Upper lobe of left lung (tissue), 4 donors: ENCODE measurements at regions not wholly inside any gene's neighbourhood (a gene's known extent, or its start where the extent isn't known, plus 50 kb on each side); places are given as distances from the start of the nearest gene placed in this dataset.

Source experiments
- CTCF ChIP-seq, 6 experiments: fragments of 450-650 bp in 4 of 6; fragments of 200-600 bp in 2 of 6; sonication (generic) in 2 of 6; IDR thresholded peaks; one replicate each; pipeline ENCODE4 v1.5.1; 2016 to 2019; ENCODE audit warnings: antibody characterized with exemption in 6 of 6
- EP300 ChIP-seq, 4 donors: sonication (generic); formaldehyde crosslinking; IDR thresholded peaks; one replicate each; pipeline ENCODE4 v1.5.1; 2017; ENCODE audit warnings: antibody characterized with exemption in 4 of 4, control low read depth in 2 of 4
- POLR2A ChIP-seq, 4 donors: fragments of 450-650 bp; IDR thresholded peaks; one replicate each; pipeline ENCODE4 v1.5.1; 2016 to 2017; ENCODE audit warnings: antibody characterized with exemption in 4 of 4, mild to moderate bottlenecking in 2 of 4
- POLR2AphosphoS5 ChIP-seq, 2 donors: sonication (generic); formaldehyde crosslinking; IDR thresholded peaks; one replicate each; pipeline ENCODE4 v1.5.1; 2017; ENCODE audit warnings: antibody characterized with exemption in 2 of 2

GRCh38 chr13:47250146-47250545 lies 353.3 kb upstream of the HTR2A start:
- TF ChIP-seq CTCF (IDR thresholded peaks at IDR 0.05) (no peak), POLR2AphosphoS5 (IDR thresholded peaks at IDR 0.05) (no peak), POLR2A (IDR thresholded peaks at IDR 0.05) (no peak), EP300 (IDR thresholded peaks at IDR 0.05) (no peak)
